ENCODE measurements at regions not wholly inside any gene's neighbourhood (a gene's known extent, or its start where the extent isn't known, plus 50 kb on each side); places are given as distances from the start of the nearest gene placed in this dataset.
"Not testable (repeated sequence)": the region's sequence is repeated elsewhere in the genome, so short reads cannot be mapped to it uniquely, and the experiment has no call there.

DNA sequence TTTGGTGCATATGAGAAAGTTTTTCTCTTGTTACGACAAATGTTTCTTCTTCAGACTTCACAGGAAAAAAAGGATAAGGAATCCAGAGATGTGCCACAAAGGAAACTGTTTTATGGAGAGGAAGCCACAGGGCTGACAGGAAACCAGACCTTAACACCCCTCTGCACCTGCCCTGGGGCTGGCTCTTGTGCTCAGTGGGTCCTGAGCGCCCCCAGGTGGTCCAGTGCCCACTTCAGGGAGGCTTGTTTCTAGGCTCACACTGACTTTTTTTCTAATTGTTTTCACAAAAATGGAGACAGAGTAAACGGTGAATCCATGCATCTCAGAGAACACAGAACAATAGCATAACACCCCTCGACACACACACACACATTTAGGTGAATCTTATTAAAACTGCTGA is 951.2 kb downstream of the TMEM121 start:
- H3K9me2 ChIP-seq (replicated peaks; ENCODE audit: low read length); H3K27me3 ChIP-seq (ENCODE audit: low read length); H3F3A ChIP-seq (ENCODE audit: low read length, unreplicated experiment); ATAC-seq; DNase-seq; H3K4me3 ChIP-seq (ENCODE audit: low read length); H3K79me2 ChIP-seq (ENCODE audit: low read length); H2AFZ ChIP-seq (ENCODE audit: low read length); H4K20me1 ChIP-seq (ENCODE audit: low read length); BruUV-seq (replicated peaks); H3K9ac ChIP-seq (ENCODE audit: low read length); H3K36me3 ChIP-seq (ENCODE audit: low read depth, low read length); H3K4me2 ChIP-seq (ENCODE audit: low read length); H3K27ac ChIP-seq (ENCODE audit: low read length); intact Hi-C loops (cut with micrococcal nuclease); H3K4me1 ChIP-seq (ENCODE audit: insufficient read depth, low read length); H3K9me3 ChIP-seq (ENCODE audit: low read length); CTCF ChIA-PET; POLR2A ChIA-PET (ENCODE audit: unreplicated experiment): not testable (repeated sequence)

- H3K4me2 ChIP-seq (ENCODE audit: low read length); H4K20me1 ChIP-seq (ENCODE audit: low read length); H2AFZ ChIP-seq (ENCODE audit: low read length); POLR2A ChIA-PET (ENCODE audit: unreplicated experiment); H3K9me2 ChIP-seq (replicated peaks; ENCODE audit: low read length); BruUV-seq (replicated peaks); H3K27ac ChIP-seq (ENCODE audit: low read length); H3K36me3 ChIP-seq (ENCODE audit: low read depth, low read length); H3K4me1 ChIP-seq (ENCODE audit: insufficient read depth, low read length); H3K9me3 ChIP-seq (ENCODE audit: low read length); H3K79me2 ChIP-seq (ENCODE audit: low read length); H3K9ac ChIP-seq (ENCODE audit: low read length); ATAC-seq; H3K27me3 ChIP-seq (ENCODE audit: low read length); DNase-seq; CTCF ChIA-PET; H3K4me3 ChIP-seq (ENCODE audit: low read length); H3F3A ChIP-seq (ENCODE audit: low read length, unreplicated experiment); intact Hi-C loops (cut with micrococcal nuclease): not testable (repeated sequence)
These were observed 953.9 kb downstream of the TMEM121 start for GRCh38 chr14:106480287-106480686.

DNA sequence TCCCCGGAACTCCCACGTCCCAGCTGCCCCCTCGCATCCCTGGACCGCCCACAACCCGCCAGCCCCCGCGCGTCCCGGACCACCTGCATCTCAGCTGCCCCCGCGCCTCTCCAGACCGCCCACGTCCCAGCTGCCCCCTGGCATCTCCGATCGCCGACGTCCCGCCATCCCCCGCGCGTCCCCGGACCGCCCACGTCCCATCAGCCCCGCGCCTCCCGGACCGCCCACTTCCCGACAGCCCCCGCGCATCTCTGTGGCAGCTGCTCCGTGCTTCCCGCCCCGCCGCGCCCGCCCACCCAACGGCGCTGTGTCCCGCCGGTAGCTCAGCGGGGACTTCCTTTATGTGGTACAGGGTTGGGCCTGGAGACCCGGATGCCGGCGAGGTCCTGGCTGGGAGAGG is 955.8 kb downstream of the TMEM121 start:
- H3K4me2 ChIP-seq (ENCODE audit: low read length); POLR2A ChIA-PET (ENCODE audit: unreplicated experiment); DNase-seq; H3K79me2 ChIP-seq (ENCODE audit: low read length); H4K20me1 ChIP-seq (ENCODE audit: low read length); H2AFZ ChIP-seq (ENCODE audit: low read length); H3K4me1 ChIP-seq (ENCODE audit: insufficient read depth, low read length); H3K27ac ChIP-seq (ENCODE audit: low read length); intact Hi-C loops (cut with micrococcal nuclease); H3K27me3 ChIP-seq (ENCODE audit: low read length); ATAC-seq; H3K9me2 ChIP-seq (replicated peaks; ENCODE audit: low read length); BruUV-seq (replicated peaks); H3K36me3 ChIP-seq (ENCODE audit: low read depth, low read length); CTCF ChIA-PET; H3K9ac ChIP-seq (ENCODE audit: low read length); H3K4me3 ChIP-seq (ENCODE audit: low read length); H3F3A ChIP-seq (ENCODE audit: low read length, unreplicated experiment); H3K9me3 ChIP-seq (ENCODE audit: low read length): not testable (repeated sequence)

GRCh38 chr14:106487600-106487999 is 961.2 kb downstream of the TMEM121 start:
- POLR2A ChIA-PET (ENCODE audit: unreplicated experiment), result no interaction called here
- intact Hi-C loops (cut with micrococcal nuclease), result no loop called here
- H2AFZ ChIP-seq (ENCODE audit: low read length), result no peak overlapping the region
- 0 out of 2 replicates have a peak, but pooled peaks cover 7% of the 10 kb centered on the region for H3K9me3 ChIP-seq (ENCODE audit: low read length)
- H3K27ac ChIP-seq (ENCODE audit: low read length), result no peak overlapping the region
- ATAC-seq, result no peak
- no peaks in the 10 kb centered on the region for H3K79me2 ChIP-seq (ENCODE audit: low read length)
- DNase-seq, result no peak
- H3K9me2 ChIP-seq (replicated peaks; ENCODE audit: low read length), result no peaks in the 10 kb centered on the region
- BruUV-seq (replicated peaks), result no TSS peak
- H3K4me1 ChIP-seq (ENCODE audit: insufficient read depth, low read length), result no peaks in the 10 kb centered on the region
- TF ChIP-seq, protein P1, sequence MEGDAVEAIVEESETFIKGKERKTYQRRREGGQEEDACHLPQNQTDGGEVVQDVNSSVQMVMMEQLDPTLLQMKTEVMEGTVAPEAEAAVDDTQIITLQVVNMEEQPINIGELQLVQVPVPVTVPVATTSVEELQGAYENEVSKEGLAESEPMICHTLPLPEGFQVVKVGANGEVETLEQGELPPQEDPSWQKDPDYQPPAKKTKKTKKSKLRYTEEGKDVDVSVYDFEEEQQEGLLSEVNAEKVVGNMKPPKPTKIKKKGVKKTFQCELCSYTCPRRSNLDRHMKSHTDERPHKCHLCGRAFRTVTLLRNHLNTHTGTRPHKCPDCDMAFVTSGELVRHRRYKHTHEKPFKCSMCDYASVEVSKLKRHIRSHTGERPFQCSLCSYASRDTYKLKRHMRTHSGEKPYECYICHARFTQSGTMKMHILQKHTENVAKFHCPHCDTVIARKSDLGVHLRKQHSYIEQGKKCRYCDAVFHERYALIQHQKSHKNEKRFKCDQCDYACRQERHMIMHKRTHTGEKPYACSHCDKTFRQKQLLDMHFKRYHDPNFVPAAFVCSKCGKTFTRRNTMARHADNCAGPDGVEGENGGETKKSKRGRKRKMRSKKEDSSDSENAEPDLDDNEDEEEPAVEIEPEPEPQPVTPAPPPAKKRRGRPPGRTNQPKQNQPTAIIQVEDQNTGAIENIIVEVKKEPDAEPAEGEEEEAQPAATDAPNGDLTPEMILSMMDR (conservative IDR thresholded peaks at IDR 0.05; ENCODE audit: low read depth, low read length), result no peak
- no peak for TF ChIP-seq EZH2 (IDR thresholded peaks at IDR 0.05; ENCODE audit: low read length, unreplicated experiment)
- no peak for TF ChIP-seq EZH2phosphoT487 (IDR thresholded peaks at IDR 0.05; ENCODE audit: borderline replicate concordance, low read length)
- no peaks in the 10 kb centered on the region for H3F3A ChIP-seq (ENCODE audit: low read length, unreplicated experiment)
- H3K4me2 ChIP-seq (ENCODE audit: low read length), result no peak overlapping the region
- no peak overlapping the region for H3K9ac ChIP-seq (ENCODE audit: low read length)
- no peaks in the 10 kb centered on the region for H3K27me3 ChIP-seq (ENCODE audit: low read length)
- CTCF ChIA-PET, result no interaction called here
- H3K4me3 ChIP-seq (ENCODE audit: low read length), result no peak overlapping the region
- H3K36me3 ChIP-seq (ENCODE audit: low read depth, low read length), result no peaks in the 10 kb centered on the region
- no peaks in the 10 kb centered on the region for H4K20me1 ChIP-seq (ENCODE audit: low read length)
